ENCODE measurements at regions not wholly inside any gene's neighbourhood (a gene's known extent, or its start where the extent isn't known, plus 50 kb on each side); places are given as distances from the start of the nearest gene placed in this dataset.

DNA sequence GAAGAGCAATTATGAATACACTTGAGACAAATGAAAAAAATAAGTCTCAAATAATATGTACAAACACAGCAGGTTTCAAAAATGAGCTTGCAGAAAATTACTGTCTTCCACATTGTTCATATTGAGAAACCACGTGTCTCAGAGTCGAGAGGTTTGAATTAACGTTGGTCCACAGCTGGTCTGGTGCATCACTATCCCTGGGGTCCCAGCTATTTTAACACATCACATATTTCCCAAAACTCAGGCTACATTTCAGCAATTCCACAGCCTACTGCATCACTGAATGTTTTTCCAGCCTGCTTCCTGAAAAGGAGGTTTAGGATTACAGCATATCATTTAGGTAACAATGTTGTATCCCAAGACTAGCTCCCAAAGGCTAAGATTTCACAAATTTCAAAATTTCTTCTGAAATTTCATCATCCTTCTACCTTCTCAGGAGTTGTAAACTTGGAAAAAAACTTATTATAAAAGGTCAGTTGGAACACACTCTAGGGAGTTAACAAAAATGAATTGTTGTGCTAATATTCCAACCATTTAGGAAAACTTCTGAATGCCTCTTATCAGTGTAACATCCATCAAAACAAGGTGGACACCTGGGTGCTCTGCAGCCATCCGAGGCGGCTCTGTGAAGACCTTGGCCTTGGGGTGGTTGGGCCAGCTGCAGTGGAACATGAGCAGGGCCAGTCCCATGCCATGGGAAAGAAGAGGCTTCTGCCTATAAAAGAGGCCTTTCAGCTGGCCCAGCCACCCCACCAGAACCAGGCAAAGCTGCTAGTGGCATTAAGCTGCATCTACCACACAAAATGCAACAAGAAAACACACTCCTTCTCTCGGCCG, 198.1 kb upstream of the RBBP8 start:
- POLR2A ChIA-PET, result no interaction called here
- Histone ChIP-seq H3K79me2 (ENCODE audit: insufficient read depth, low read length) (no peaks in the 10 kb centered on the region), H3K4me1 (ENCODE audit: control insufficient read depth in 1 of 2, insufficient read depth in 2 of 2, low read length in 2 of 2) (no peaks in the 10 kb centered on the region), H3K9ac (ENCODE audit: low read length) (no peak overlapping the region), H3K4me2 (ENCODE audit: low read length) (no peak overlapping the region), H3K4me3 (replicated peaks in 1 of 2; ENCODE audit: low read depth in 1 of 2, low read length in 2 of 2) (no peak overlapping the region), H3K27ac (ENCODE audit: low read depth, low read length) (no peak overlapping the region), H3K9me2 (ENCODE audit: insufficient read depth) (no peaks in the 10 kb centered on the region), H3K36me3 (ENCODE audit: control insufficient read depth in 1 of 2, insufficient read depth in 2 of 2, low read length in 2 of 2) (no peaks in the 10 kb centered on the region), H3K9me3 (ENCODE audit: control insufficient read depth in 1 of 2, insufficient read depth in 1 of 2, low read depth in 1 of 2, low read length in 2 of 2) (no peaks in the 10 kb centered on the region), H3K27me3 (ENCODE audit: insufficient read depth, low read length) (peaks cover 7% of the 10 kb centered on the region; the same call in 1 of the 2 replicates), H2AFZ (ENCODE audit: low read depth, low read length, poor library complexity, severe bottlenecking) (no peak overlapping the region), H4K20me1 (ENCODE audit: insufficient read depth) (no peaks in the 10 kb centered on the region)
- no TSS peak for BruUV-seq (replicated peaks)
- CTCF ChIA-PET, result no interaction called here
- TF ChIP-seq, protein P1, sequence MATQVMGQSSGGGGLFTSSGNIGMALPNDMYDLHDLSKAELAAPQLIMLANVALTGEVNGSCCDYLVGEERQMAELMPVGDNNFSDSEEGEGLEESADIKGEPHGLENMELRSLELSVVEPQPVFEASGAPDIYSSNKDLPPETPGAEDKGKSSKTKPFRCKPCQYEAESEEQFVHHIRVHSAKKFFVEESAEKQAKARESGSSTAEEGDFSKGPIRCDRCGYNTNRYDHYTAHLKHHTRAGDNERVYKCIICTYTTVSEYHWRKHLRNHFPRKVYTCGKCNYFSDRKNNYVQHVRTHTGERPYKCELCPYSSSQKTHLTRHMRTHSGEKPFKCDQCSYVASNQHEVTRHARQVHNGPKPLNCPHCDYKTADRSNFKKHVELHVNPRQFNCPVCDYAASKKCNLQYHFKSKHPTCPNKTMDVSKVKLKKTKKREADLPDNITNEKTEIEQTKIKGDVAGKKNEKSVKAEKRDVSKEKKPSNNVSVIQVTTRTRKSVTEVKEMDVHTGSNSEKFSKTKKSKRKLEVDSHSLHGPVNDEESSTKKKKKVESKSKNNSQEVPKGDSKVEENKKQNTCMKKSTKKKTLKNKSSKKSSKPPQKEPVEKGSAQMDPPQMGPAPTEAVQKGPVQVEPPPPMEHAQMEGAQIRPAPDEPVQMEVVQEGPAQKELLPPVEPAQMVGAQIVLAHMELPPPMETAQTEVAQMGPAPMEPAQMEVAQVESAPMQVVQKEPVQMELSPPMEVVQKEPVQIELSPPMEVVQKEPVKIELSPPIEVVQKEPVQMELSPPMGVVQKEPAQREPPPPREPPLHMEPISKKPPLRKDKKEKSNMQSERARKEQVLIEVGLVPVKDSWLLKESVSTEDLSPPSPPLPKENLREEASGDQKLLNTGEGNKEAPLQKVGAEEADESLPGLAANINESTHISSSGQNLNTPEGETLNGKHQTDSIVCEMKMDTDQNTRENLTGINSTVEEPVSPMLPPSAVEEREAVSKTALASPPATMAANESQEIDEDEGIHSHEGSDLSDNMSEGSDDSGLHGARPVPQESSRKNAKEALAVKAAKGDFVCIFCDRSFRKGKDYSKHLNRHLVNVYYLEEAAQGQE (IDR thresholded peaks at IDR 0.05; ENCODE audit: low read depth), result no peak
- TF ChIP-seq CEBPB (IDR thresholded peaks at IDR 0.05; ENCODE audit: low read depth) (no peak), EZH2 (IDR thresholded peaks at IDR 0.05) (no peak), SIN3A (IDR thresholded peaks at IDR 0.05; ENCODE audit: low read depth) (no peak), SP1 (IDR thresholded peaks at IDR 0.05; ENCODE audit: low read depth) (no peak), SRF (IDR thresholded peaks at IDR 0.05; ENCODE audit: low read depth) (no peak), ZNF274 (IDR thresholded peaks at IDR 0.05; ENCODE audit: low read depth, low read length) (no peak)
- TF ChIP-seq, protein P2, sequence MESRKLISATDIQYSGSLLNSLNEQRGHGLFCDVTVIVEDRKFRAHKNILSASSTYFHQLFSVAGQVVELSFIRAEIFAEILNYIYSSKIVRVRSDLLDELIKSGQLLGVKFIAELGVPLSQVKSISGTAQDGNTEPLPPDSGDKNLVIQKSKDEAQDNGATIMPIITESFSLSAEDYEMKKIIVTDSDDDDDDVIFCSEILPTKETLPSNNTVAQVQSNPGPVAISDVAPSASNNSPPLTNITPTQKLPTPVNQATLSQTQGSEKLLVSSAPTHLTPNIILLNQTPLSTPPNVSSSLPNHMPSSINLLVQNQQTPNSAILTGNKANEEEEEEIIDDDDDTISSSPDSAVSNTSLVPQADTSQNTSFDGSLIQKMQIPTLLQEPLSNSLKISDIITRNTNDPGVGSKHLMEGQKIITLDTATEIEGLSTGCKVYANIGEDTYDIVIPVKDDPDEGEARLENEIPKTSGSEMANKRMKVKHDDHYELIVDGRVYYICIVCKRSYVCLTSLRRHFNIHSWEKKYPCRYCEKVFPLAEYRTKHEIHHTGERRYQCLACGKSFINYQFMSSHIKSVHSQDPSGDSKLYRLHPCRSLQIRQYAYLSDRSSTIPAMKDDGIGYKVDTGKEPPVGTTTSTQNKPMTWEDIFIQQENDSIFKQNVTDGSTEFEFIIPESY (IDR thresholded peaks at IDR 0.05; ENCODE audit: extremely low read depth, insufficient replicate concordance, low read length), result no peak
- intact Hi-C loops (cut with micrococcal nuclease), result no loop called here
- RAD21 ChIA-PET (ENCODE audit: low non-redundant PET in 1 of 2, low total read pairs in 2 of 2, uncharacterized antibody in 2 of 2, unreplicated experiment in 2 of 2), result no interaction called here
- DNase-seq (ENCODE audit: low read depth, low spot score) (no peak), ATAC-seq (no peak)

Data from HCT116 (cell line).